ENCODE measurements at regions not wholly inside any gene's neighbourhood (a gene's known extent, or its start where the extent isn't known, plus 50 kb on each side); places are given as distances from the start of the nearest gene placed in this dataset.

DNA sequence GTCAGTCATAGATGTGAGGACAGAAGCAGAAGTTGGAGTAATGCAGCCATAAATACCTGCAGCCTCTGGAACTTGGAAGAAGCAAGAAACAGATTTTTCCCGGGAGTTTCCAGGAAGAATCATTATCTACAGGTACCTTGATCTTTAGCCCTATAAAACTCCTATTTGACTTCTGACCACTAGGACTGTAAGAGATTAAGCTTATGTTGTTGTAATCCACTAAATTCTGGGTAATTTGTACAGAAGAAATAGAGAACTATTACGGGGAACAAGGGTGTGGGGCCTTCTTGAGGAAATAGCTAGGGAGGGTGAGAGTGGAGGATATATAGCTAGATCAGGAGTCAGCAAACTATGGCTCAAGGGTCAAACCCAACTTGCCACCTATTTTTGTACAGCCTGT lies 353.2 kb downstream of the SLC4A3 start:
- TF ChIP-seq, protein P1, sequence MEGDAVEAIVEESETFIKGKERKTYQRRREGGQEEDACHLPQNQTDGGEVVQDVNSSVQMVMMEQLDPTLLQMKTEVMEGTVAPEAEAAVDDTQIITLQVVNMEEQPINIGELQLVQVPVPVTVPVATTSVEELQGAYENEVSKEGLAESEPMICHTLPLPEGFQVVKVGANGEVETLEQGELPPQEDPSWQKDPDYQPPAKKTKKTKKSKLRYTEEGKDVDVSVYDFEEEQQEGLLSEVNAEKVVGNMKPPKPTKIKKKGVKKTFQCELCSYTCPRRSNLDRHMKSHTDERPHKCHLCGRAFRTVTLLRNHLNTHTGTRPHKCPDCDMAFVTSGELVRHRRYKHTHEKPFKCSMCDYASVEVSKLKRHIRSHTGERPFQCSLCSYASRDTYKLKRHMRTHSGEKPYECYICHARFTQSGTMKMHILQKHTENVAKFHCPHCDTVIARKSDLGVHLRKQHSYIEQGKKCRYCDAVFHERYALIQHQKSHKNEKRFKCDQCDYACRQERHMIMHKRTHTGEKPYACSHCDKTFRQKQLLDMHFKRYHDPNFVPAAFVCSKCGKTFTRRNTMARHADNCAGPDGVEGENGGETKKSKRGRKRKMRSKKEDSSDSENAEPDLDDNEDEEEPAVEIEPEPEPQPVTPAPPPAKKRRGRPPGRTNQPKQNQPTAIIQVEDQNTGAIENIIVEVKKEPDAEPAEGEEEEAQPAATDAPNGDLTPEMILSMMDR (IDR thresholded peaks at IDR 0.05; ENCODE audit: low read length) = no peak
- no peak for TF ChIP-seq EZH2 (IDR thresholded peaks at IDR 0.05; ENCODE audit: borderline replicate concordance, low read length)

Measured in OCI-LY1 (cell line).